ENCODE measurements at regions not wholly inside any gene's neighbourhood (a gene's known extent, or its start where the extent isn't known, plus 50 kb on each side); places are given as distances from the start of the nearest gene placed in this dataset.
"Not testable (repeated sequence)": the region's sequence is repeated elsewhere in the genome, so short reads cannot be mapped to it uniquely, and the experiment has no call there.

- Histone ChIP-seq H3K4me1 (ENCODE audit: control insufficient read depth, insufficient read depth, low read length) (no peaks in the 10 kb centered on the region; the same call in 1 of the 2 replicates), H3K9me3 (ENCODE audit: control insufficient read depth, insufficient read depth, low read length) (no peaks in the 10 kb centered on the region), H3K4me3 (ENCODE audit: low read length) (no peak overlapping the region), H3K27ac (ENCODE audit: low read length) (no peak overlapping the region), H3K27me3 (ENCODE audit: control insufficient read depth, insufficient read depth, low read length) (no peaks in the 10 kb centered on the region), H3K36me3 (ENCODE audit: control insufficient read depth, insufficient read depth, low read length) (no peaks in the 10 kb centered on the region)
- WGBS (ENCODE audit: insufficient coverage, insufficient read length), result no CpG with 5 or more reads among the region's 4 CpGs
- DNase-seq (ENCODE audit: low read depth, low spot score), result no peak
Observed at GRCh38 chr2:185245216-185245615, 493.4 kb upstream of the FSIP2 start.

DNA sequence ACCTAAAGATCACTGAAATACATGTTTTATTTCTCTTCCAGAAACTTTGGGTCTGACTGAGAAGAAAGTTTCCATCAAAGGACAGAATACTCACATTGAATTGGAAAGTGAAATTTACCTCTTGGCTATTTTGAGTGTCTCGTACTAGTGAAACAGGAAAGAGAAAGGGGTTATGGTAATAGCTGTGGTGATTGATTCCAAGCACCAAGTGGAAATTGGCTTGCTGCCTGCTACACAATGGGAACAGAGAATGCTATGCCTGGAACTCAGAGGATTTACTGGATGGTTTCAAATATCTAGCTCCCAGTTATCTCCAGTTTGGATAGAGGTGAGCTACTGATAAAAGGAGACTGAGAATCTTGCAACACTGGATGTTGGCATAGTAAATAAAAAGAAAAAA is 492.8 kb upstream of the FSIP2 start:
- H3K4me1 ChIP-seq (ENCODE audit: control insufficient read depth, insufficient read depth, low read length), result no peaks in the 10 kb centered on the region; the same call in 1 of the 2 replicates
- WGBS (ENCODE audit: insufficient coverage, insufficient read length), result no CpG with 5 or more reads among the region's 1 CpG
- no peaks in the 10 kb centered on the region for H3K36me3 ChIP-seq (ENCODE audit: control insufficient read depth, insufficient read depth, low read length)
- H3K9me3 ChIP-seq (ENCODE audit: control insufficient read depth, insufficient read depth, low read length), result no peaks in the 10 kb centered on the region
- H3K27me3 ChIP-seq (ENCODE audit: control insufficient read depth, insufficient read depth, low read length), result no peaks in the 10 kb centered on the region
- no peak overlapping the region for H3K27ac ChIP-seq (ENCODE audit: low read length)
- H3K4me3 ChIP-seq (ENCODE audit: low read length), result no peak overlapping the region
- no peak for DNase-seq (ENCODE audit: low read depth, low spot score)

DNA sequence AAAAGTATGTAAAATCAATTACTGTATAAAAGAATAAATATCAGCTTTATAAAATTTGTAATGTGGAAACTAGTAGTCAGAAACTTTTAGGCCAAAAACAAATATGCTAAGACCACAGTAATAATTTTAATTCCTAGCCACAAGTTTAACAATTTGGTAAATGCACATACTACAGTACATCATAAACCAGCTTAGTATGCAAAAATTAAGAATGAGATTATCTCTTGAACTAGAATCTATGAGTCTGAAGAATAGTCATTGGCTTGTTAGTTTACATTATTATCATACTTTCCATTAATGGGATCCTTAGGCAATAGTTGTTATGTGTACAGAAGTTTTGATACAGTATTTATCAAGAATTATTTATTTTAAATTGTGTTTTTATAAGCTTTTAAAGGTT is 491.9 kb upstream of the FSIP2 start:
- Histone ChIP-seq H3K4me1 (ENCODE audit: control insufficient read depth, insufficient read depth, low read length) (no peaks in the 10 kb centered on the region; the same call in 1 of the 2 replicates), H3K36me3 (ENCODE audit: control insufficient read depth, insufficient read depth, low read length) (no peaks in the 10 kb centered on the region), H3K27ac (ENCODE audit: low read length) (no peak overlapping the region), H3K9me3 (ENCODE audit: control insufficient read depth, insufficient read depth, low read length) (no peaks in the 10 kb centered on the region), H3K4me3 (ENCODE audit: low read length) (no peak overlapping the region), H3K27me3 (ENCODE audit: control insufficient read depth, insufficient read depth, low read length) (no peaks in the 10 kb centered on the region)
- DNase-seq (ENCODE audit: low read depth, low spot score), result no peak

DNA sequence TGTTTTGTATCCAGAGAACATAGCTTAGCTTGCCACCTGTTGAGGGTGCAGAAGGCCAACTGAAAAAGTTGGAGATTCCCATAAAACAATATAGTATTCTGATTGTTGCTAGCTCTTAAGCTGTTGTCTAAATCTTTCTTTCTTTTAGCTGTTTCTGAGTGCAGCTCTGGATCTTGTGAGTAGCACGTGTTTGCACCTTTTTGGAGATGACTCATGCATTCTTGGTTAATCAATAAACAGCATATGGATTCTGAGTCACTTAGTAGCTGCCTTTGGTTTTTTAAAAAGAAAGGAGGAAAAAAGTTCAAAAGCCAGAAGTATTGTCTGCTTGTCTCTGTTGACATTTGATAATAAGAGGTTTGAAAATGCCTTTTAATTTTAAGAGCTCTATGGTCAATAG is 483.0 kb upstream of the FSIP2 start:
- H3K9me3 ChIP-seq (ENCODE audit: control insufficient read depth, insufficient read depth, low read length), result no peaks in the 10 kb centered on the region
- no peak for DNase-seq (ENCODE audit: low read depth, low spot score)
- no CpG with 5 or more reads among the region's 1 CpG for WGBS (ENCODE audit: insufficient coverage, insufficient read length)

GRCh38 chr2:185265747-185266146 is 472.9 kb upstream of the FSIP2 start:
- no peaks in the 10 kb centered on the region for H3K27me3 ChIP-seq (ENCODE audit: control insufficient read depth, insufficient read depth, low read length)
- no peak overlapping the region for H3K4me3 ChIP-seq (ENCODE audit: low read length)
- WGBS (ENCODE audit: insufficient coverage, insufficient read length), result no CpG with 5 or more reads among the region's 1 CpG
- H3K9me3 ChIP-seq (ENCODE audit: control insufficient read depth, insufficient read depth, low read length), result no peaks in the 10 kb centered on the region
- DNase-seq (ENCODE audit: low read depth, low spot score), result no peak
- no peak overlapping the region for H3K27ac ChIP-seq (ENCODE audit: low read length)
- H3K36me3 ChIP-seq (ENCODE audit: control insufficient read depth, insufficient read depth, low read length), result no peaks in the 10 kb centered on the region
- H3K4me1 ChIP-seq (ENCODE audit: control insufficient read depth, insufficient read depth, low read length), result peaks cover 1% of the 10 kb centered on the region; the same call in 1 of the 2 replicates

More for the DNA sequence above, 483.0 kb upstream of the FSIP2 start:
- H3K4me3 ChIP-seq (ENCODE audit: low read length), result no peak overlapping the region
- H3K4me1 ChIP-seq (ENCODE audit: control insufficient read depth, insufficient read depth, low read length), result no peaks in the 10 kb centered on the region
- no peaks in the 10 kb centered on the region for H3K36me3 ChIP-seq (ENCODE audit: control insufficient read depth, insufficient read depth, low read length)
- H3K27ac ChIP-seq (ENCODE audit: low read length), result no peak overlapping the region
- no peaks in the 10 kb centered on the region for H3K27me3 ChIP-seq (ENCODE audit: control insufficient read depth, insufficient read depth, low read length)

DNA sequence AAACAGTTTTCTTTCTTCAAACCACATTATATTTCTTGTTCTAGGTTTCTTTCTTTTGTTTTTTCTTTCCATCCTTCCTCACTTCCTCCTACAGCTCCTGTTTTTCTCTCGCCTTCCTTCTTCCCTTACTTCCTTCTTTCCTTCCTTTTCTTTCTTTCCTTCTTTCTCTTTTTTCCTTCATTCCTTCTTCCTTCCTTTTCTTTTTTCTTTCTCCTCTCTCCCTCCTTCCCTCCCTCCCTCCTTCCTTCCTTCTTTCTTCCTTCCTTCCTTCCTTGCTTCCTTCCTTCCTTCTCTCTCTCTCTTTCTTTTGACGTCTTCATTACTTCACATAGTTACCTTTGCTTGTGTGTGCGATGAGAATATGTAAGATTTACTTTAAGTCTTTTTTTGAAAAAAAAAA is 470.0 kb upstream of the FSIP2 start:
- Histone ChIP-seq H3K27ac (ENCODE audit: low read length) (no peak overlapping the region), H3K4me3 (ENCODE audit: low read length) (no peak overlapping the region), H3K9me3 (ENCODE audit: control insufficient read depth, insufficient read depth, low read length) (no peaks in the 10 kb centered on the region), H3K4me1 (ENCODE audit: control insufficient read depth, insufficient read depth, low read length) (peaks cover 1% of the 10 kb centered on the region; the same call in 1 of the 2 replicates), H3K36me3 (ENCODE audit: control insufficient read depth, insufficient read depth, low read length) (no peaks in the 10 kb centered on the region), H3K27me3 (ENCODE audit: control insufficient read depth, insufficient read depth, low read length) (no peaks in the 10 kb centered on the region)
- WGBS (ENCODE audit: insufficient coverage, insufficient read length), result no CpG with 5 or more reads among the region's 3 CpGs
- no peak for DNase-seq (ENCODE audit: low read depth, low spot score)

- Histone ChIP-seq H3K36me3 (ENCODE audit: control insufficient read depth, insufficient read depth, low read length) (no peaks in the 10 kb centered on the region), H3K27ac (ENCODE audit: low read length) (no peak overlapping the region), H3K9me3 (ENCODE audit: control insufficient read depth, insufficient read depth, low read length) (no peaks in the 10 kb centered on the region), H3K4me1 (ENCODE audit: control insufficient read depth, insufficient read depth, low read length) (no peaks in the 10 kb centered on the region), H3K4me3 (ENCODE audit: low read length) (no peak overlapping the region), H3K27me3 (ENCODE audit: control insufficient read depth, insufficient read depth, low read length) (no peaks in the 10 kb centered on the region)
- DNase-seq (ENCODE audit: low read depth, low spot score), result no peak
- no CpG with 5 or more reads among the region's 4 CpGs for WGBS (ENCODE audit: insufficient coverage, insufficient read length)
Observed at GRCh38 chr2:185274718-185275484, 463.7 kb upstream of the FSIP2 start.

GRCh38 chr2:185275979-185276378 is 462.6 kb upstream of the FSIP2 start:
- H3K9me3 ChIP-seq (ENCODE audit: control insufficient read depth, insufficient read depth, low read length); H3K36me3 ChIP-seq (ENCODE audit: control insufficient read depth, insufficient read depth, low read length); DNase-seq (ENCODE audit: low read depth, low spot score); H3K4me3 ChIP-seq (ENCODE audit: low read length); H3K27me3 ChIP-seq (ENCODE audit: control insufficient read depth, insufficient read depth, low read length); H3K4me1 ChIP-seq (ENCODE audit: control insufficient read depth, insufficient read depth, low read length); H3K27ac ChIP-seq (ENCODE audit: low read length): not testable (repeated sequence)
- WGBS (ENCODE audit: insufficient coverage, insufficient read length), result no CpG with 5 or more reads among the region's 3 CpGs

DNA sequence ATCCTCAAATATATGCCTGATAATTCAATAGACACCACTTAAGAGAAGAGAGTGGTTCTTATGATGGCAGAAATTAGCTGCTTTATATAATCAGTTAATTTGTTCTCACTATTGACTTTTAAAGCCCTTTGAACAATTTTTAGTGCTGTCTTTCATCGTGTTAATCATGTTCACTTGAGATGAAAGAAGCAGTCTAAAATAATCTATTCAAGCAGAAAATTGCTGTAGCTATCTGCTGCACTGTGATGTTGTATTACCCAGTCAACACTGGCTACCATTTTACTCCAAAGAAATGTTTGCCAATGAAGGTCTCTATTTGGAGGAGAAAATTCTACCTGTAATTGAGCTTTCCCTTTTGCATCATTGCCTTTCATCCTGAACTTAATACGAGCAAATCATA is 459.8 kb upstream of the FSIP2 start:
- no peak for DNase-seq (ENCODE audit: low read depth, low spot score)
- H3K36me3 ChIP-seq (ENCODE audit: control insufficient read depth, insufficient read depth, low read length), result no peaks in the 10 kb centered on the region

GRCh38 chr2:185279999-185280398 is 458.6 kb upstream of the FSIP2 start:
- DNase-seq (ENCODE audit: low read depth, low spot score), result no peak
- Histone ChIP-seq H3K4me3 (ENCODE audit: low read length) (no peak overlapping the region), H3K4me1 (ENCODE audit: control insufficient read depth, insufficient read depth, low read length) (0 out of 2 replicates have a peak, but pooled peaks cover 1% of the 10 kb centered on the region), H3K9me3 (ENCODE audit: control insufficient read depth, insufficient read depth, low read length) (no peaks in the 10 kb centered on the region), H3K27ac (ENCODE audit: low read length) (no peak overlapping the region), H3K36me3 (ENCODE audit: control insufficient read depth, insufficient read depth, low read length) (no peaks in the 10 kb centered on the region), H3K27me3 (ENCODE audit: control insufficient read depth, insufficient read depth, low read length) (no peaks in the 10 kb centered on the region)

More for the DNA sequence above, 459.8 kb upstream of the FSIP2 start:
- WGBS (ENCODE audit: insufficient coverage, insufficient read length), result no CpG with 5 or more reads among the region's 2 CpGs
- Histone ChIP-seq H3K9me3 (ENCODE audit: control insufficient read depth, insufficient read depth, low read length) (no peaks in the 10 kb centered on the region), H3K4me3 (ENCODE audit: low read length) (no peak overlapping the region), H3K27me3 (ENCODE audit: control insufficient read depth, insufficient read depth, low read length) (no peaks in the 10 kb centered on the region), H3K27ac (ENCODE audit: low read length) (no peak overlapping the region), H3K4me1 (ENCODE audit: control insufficient read depth, insufficient read depth, low read length) (0 out of 2 replicates have a peak, but pooled peaks cover 1% of the 10 kb centered on the region)

- Histone ChIP-seq H3K36me3 (ENCODE audit: control insufficient read depth, insufficient read depth, low read length) (no peaks in the 10 kb centered on the region), H3K27me3 (ENCODE audit: control insufficient read depth, insufficient read depth, low read length) (no peaks in the 10 kb centered on the region), H3K27ac (ENCODE audit: low read length) (no peak overlapping the region), H3K4me3 (ENCODE audit: low read length) (no peak overlapping the region), H3K4me1 (ENCODE audit: control insufficient read depth, insufficient read depth, low read length) (0 out of 2 replicates have a peak, but pooled peaks cover 1% of the 10 kb centered on the region), H3K9me3 (ENCODE audit: control insufficient read depth, insufficient read depth, low read length) (no peaks in the 10 kb centered on the region)
- no peak for DNase-seq (ENCODE audit: low read depth, low spot score)
Observed at GRCh38 chr2:185284696-185285095, 453.9 kb upstream of the FSIP2 start.

Data from iPS DF 6.9 (cell line).